ENCODE measurements at regions not wholly inside any gene's neighbourhood (a gene's known extent, or its start where the extent isn't known, plus 50 kb on each side); places are given as distances from the start of the nearest gene placed in this dataset.

DNA sequence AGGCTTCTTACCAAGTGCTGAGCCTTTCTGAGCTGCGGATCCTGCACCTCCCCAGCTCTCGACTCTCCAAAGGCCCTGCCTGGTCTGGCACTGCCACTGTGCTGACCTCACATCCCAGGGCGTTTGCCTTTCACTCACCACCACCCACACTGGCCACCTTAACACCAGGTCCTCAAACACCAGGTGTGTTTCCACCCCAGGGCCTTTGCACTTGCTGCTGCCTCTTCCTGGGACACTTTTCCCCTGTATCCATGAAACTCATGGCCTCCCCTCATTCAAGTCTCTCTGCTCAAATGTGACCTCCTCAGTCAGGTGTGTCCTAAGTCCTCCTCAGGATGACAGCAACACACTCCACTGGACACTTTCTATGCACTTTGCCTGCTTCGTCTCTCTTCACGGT is 51.4 kb upstream of the ANO1 start:
- no peak for DNase-seq (ENCODE audit: low spot score in 2 of 2)

DNA sequence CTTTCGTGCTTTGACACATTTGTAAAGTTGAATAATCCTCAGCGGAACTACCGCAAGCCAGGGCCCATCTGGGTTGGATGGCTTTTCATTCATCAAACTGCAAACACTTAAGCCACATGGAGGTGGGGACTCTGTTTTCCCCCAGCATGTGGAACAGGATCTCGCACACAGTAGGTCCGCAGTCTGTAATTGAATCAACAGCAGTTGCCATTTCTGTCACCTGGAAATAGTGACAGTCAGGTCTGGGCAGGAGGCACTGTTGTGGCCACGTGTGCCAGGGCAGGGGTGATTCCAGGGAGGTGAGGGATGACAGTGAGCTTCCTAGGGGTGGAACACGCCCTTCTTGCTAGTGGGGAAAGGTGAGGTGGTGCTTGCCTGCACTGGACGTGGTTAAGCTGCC is 50.7 kb upstream of the ANO1 start:
- TF ChIP-seq POLR2A (IDR thresholded peaks at IDR 0.05) (no peak), POLR2AphosphoS5 (IDR thresholded peaks at IDR 0.05) (no peak)
- TF ChIP-seq, protein P1, sequence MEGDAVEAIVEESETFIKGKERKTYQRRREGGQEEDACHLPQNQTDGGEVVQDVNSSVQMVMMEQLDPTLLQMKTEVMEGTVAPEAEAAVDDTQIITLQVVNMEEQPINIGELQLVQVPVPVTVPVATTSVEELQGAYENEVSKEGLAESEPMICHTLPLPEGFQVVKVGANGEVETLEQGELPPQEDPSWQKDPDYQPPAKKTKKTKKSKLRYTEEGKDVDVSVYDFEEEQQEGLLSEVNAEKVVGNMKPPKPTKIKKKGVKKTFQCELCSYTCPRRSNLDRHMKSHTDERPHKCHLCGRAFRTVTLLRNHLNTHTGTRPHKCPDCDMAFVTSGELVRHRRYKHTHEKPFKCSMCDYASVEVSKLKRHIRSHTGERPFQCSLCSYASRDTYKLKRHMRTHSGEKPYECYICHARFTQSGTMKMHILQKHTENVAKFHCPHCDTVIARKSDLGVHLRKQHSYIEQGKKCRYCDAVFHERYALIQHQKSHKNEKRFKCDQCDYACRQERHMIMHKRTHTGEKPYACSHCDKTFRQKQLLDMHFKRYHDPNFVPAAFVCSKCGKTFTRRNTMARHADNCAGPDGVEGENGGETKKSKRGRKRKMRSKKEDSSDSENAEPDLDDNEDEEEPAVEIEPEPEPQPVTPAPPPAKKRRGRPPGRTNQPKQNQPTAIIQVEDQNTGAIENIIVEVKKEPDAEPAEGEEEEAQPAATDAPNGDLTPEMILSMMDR (IDR thresholded peaks at IDR 0.05) = no peak
- DNase-seq (ENCODE audit: low spot score in 2 of 2) = no peak
- H3K4me1 ChIP-seq = no peaks in the 10 kb centered on the region
- H3K36me3 ChIP-seq = no peaks in the 10 kb centered on the region
- no peaks in the 10 kb centered on the region for H3K27me3 ChIP-seq
- H3K9me3 ChIP-seq = no peaks in the 10 kb centered on the region
- intact Hi-C loops (cut with DNase I; ENCODE audit: low total_unique reads) = no loop called here
- H3K4me3 ChIP-seq = no peak overlapping the region
- no peak overlapping the region for H3K27ac ChIP-seq

More for the DNA sequence above, 51.4 kb upstream of the ANO1 start:
- Histone ChIP-seq H3K4me1 (no peaks in the 10 kb centered on the region), H3K36me3 (no peaks in the 10 kb centered on the region), H3K27ac (no peak overlapping the region), H3K9me3 (no peaks in the 10 kb centered on the region), H3K27me3 (no peaks in the 10 kb centered on the region), H3K4me3 (no peak overlapping the region)
- TF ChIP-seq, protein P1 (IDR thresholded peaks at IDR 0.05) = no peak
- TF ChIP-seq POLR2A (IDR thresholded peaks at IDR 0.05) (no peak), POLR2AphosphoS5 (IDR thresholded peaks at IDR 0.05) (no peak)
- intact Hi-C loops (cut with DNase I; ENCODE audit: low total_unique reads) = no loop called here

DNA sequence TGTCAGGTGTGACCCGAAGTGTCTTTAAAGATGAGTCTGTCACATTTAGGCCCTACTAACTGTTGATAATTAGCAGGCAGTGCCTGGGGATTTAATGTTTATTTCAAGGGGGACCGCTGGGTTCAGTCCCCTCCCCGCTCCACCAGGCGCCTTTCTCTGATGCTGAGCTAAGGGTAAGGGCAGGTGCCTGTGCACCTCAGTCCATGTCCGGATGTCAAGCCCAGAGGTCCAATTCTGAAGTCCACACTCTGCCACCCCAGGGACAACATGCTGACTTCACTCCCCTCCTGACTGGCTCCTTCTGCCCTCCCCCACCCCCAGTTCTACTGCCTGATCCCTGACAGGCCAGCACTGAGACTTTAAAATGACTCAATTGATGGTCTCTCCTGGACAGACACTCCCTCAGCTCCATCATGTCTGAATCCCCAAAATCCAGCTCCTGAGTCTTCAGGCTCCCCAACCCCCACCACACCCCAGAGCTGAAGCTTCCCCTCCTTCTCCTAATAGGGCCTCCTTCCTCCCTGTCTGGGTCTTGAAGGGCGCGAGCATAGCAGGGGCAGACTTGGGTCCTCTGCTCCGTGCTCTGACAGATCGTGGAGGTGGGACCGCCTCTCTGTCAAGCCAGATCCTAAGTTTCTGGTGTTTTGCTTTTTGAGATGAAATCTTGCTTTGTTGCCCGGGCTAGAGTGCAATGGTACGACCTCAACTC is 49.8 kb upstream of the ANO1 start:
- H3K27ac ChIP-seq = no peak overlapping the region
- no peaks in the 10 kb centered on the region for H3K9me3 ChIP-seq
- intact Hi-C loops (cut with DNase I; ENCODE audit: low total_unique reads) = no loop called here
- H3K36me3 ChIP-seq = no peaks in the 10 kb centered on the region
- TF ChIP-seq POLR2AphosphoS5 (IDR thresholded peaks at IDR 0.05) (no peak), POLR2A (IDR thresholded peaks at IDR 0.05) (no peak)
- TF ChIP-seq, protein P1 (IDR thresholded peaks at IDR 0.05) = no peak
- H3K27me3 ChIP-seq = no peaks in the 10 kb centered on the region
- H3K4me1 ChIP-seq = no peaks in the 10 kb centered on the region
- H3K4me3 ChIP-seq = no peak overlapping the region
- no peak for DNase-seq (ENCODE audit: low spot score in 2 of 2)

Measured in breast epithelium (tissue), 4 donors.